Testis (tissue), 2 donors: ENCODE measurements at regions not wholly inside any gene's neighbourhood (a gene's known extent, or its start where the extent isn't known, plus 50 kb on each side); places are given as distances from the start of the nearest gene placed in this dataset.

Experiments used
- CTCF ChIP-seq, 3 experiments: fragments of 450-650 bp in 2 of 3; fragments of 200-600 bp in 1 of 3; sonication (generic) in 1 of 3; IDR thresholded peaks; one replicate each; pipeline ENCODE4 v1.5.1; 2016 to 2019; ENCODE audit warnings: antibody characterized with exemption in 3 of 3, mild to moderate bottlenecking in 2 of 3, moderate library complexity in 1 of 3
- POLR2A ChIP-seq: fragments of 450-650 bp; IDR thresholded peaks from one replicate; pipeline ENCODE4 v1.6.1; 2017; ENCODE audit warnings: antibody characterized with exemption, mild to moderate bottlenecking, moderate library complexity

DNA sequence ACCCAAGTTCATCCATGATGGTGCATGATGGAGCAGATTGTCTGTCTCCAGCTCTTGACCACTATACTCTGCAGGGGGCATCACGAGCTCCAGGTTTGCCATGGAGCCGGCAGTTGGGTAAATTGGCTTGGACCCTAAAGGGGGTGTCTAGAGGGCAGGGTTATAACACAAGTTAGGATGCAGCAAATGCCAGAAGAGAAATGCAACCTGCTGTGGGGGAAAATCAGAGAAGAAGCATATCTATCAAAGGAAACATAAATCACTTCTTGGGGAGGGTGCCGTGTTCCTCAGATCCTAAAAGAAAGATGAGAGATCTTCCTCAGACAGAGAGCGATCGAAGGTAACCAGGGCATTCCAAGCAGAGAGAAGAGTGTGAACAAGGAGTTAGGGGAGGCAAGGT, 334.9 kb downstream of the C12orf75 start:
- no peak for TF ChIP-seq CTCF (IDR thresholded peaks at IDR 0.05)
- TF ChIP-seq POLR2A = no peak
